DOHH2 (cell line): ENCODE measurements at regions not wholly inside any gene's neighbourhood (a gene's known extent, or its start where the extent isn't known, plus 50 kb on each side); places are given as distances from the start of the nearest gene placed in this dataset.

Source experiments
- CTCF ChIP-seq: fragments of 200-600 bp; sonication (generic); IDR thresholded peaks from one replicate; pipeline ENCODE4 v1.5.1; 2014; ENCODE audit warnings: antibody characterized with exemption, mild to moderate bottlenecking, low read depth, low read length; ENCODE audit not compliant: poor library complexity, severe bottlenecking
- EZH2phosphoT487 ChIP-seq: fragments of 200-600 bp; sonication (generic); IDR thresholded peaks from 2 replicates; pipeline ENCODE4 v1.6.1; 2017; ENCODE audit warnings: borderline replicate concordance, mild to moderate bottlenecking, antibody characterized with exemption, low read length, moderate library complexity, mixed read lengths

- TF ChIP-seq CTCF (no peak), EZH2phosphoT487 (no peak)
Observed at GRCh38 chr14:103220982-103221641, 97.9 kb downstream of the TNFAIP2 start.
